BJ (cell line): ENCODE measurements at regions not wholly inside any gene's neighbourhood (a gene's known extent, or its start where the extent isn't known, plus 50 kb on each side); places are given as distances from the start of the nearest gene placed in this dataset.
"Not testable (repeated sequence)": the region's sequence is repeated elsewhere in the genome, so short reads cannot be mapped to it uniquely, and the experiment has no call there.

ENCODE experiments used
- CTCF ChIA-PET: fragments of 350-600 bp; formaldehyde crosslinking; extraction: SDS; loops from one replicate; lab custom pipeline; 2021; ENCODE audit warnings: antibody characterized with exemption, inconsistent platforms; lab: Yijun Ruan, JAX
- POLR2A ChIA-PET: fragments of 300-600 bp; sonication (Branson Sonifier 250); formaldehyde crosslinking; extraction: SDS; loops from one replicate; lab custom pipeline; 2021; ENCODE audit warnings: antibody characterized with exemption; lab: Charles Lee
- DNase-seq: peaks from one replicate; pipeline ENCODE4 v3.0.0-alpha.2; 2011; ENCODE audit warnings: low read depth
- H3K27me3 ChIP-seq: 2 replicates; pipeline ENCODE4 v1.6.0; 2011; ENCODE audit warnings: low read length; ENCODE audit not compliant: control insufficient read depth, insufficient read depth
- H3K36me3 ChIP-seq: 2 replicates; pipeline ENCODE4 v1.5.1; 2011; ENCODE audit warnings: low read length; ENCODE audit not compliant: control insufficient read depth, insufficient read depth
- H3K4me3 ChIP-seq: 2 replicates; pipeline ENCODE4 v1.5.1; 2011; ENCODE audit warnings: low read depth, mild to moderate bottlenecking, control low read depth, low read length
- CTCF ChIP-seq: IDR thresholded peaks from 2 replicates; pipeline ENCODE4 v1.5.1; 2011; ENCODE audit warnings: low read depth, mild to moderate bottlenecking, control low read depth, inconsistent platforms, low read length, moderate library complexity; ENCODE audit not compliant: insufficient read depth

GRCh38 chr14:106803379-106803778, 1277.0 kb downstream of the TMEM121 start:
- no peaks in the 10 kb centered on the region for H3K27me3 ChIP-seq
- H3K4me3 ChIP-seq, result no peak overlapping the region
- no peaks in the 10 kb centered on the region for H3K36me3 ChIP-seq
- DNase-seq, result no peak
- ChIA-PET POLR2A (no interaction called here), CTCF (no interaction called here)
- no peak for TF ChIP-seq CTCF

GRCh38 chr14:106807493-106807892, 1281.1 kb downstream of the TMEM121 start:
- Histone ChIP-seq H3K27me3 (no peaks in the 10 kb centered on the region), H3K36me3 (no peaks in the 10 kb centered on the region), H3K4me3 (no peak overlapping the region)
- no peak for TF ChIP-seq CTCF
- ChIA-PET POLR2A (no interaction called here), CTCF (no interaction called here)
- no peak for DNase-seq

GRCh38 chr14:106808458-106808857, 1282.1 kb downstream of the TMEM121 start:
- H3K36me3 ChIP-seq, result no peaks in the 10 kb centered on the region
- no peaks in the 10 kb centered on the region for H3K27me3 ChIP-seq
- CTCF ChIA-PET, result no interaction called here
- DNase-seq, result no peak
- no peak overlapping the region for H3K4me3 ChIP-seq
- TF ChIP-seq CTCF, result no peak
- POLR2A ChIA-PET, result no interaction called here

GRCh38 chr14:106808907-106809306, 1282.5 kb downstream of the TMEM121 start:
- POLR2A ChIA-PET, result no interaction called here
- H3K36me3 ChIP-seq, result no peaks in the 10 kb centered on the region
- CTCF ChIA-PET, result no interaction called here
- H3K4me3 ChIP-seq, result no peak overlapping the region
- DNase-seq, result no peak
- H3K27me3 ChIP-seq, result no peaks in the 10 kb centered on the region
- TF ChIP-seq CTCF, result no peak

- no peak for DNase-seq
- CTCF ChIA-PET, result no interaction called here
- no peak for TF ChIP-seq CTCF
- Histone ChIP-seq H3K27me3 (no peaks in the 10 kb centered on the region), H3K36me3 (no peaks in the 10 kb centered on the region), H3K4me3 (no peak overlapping the region)
- POLR2A ChIA-PET, result no interaction called here
Observed at GRCh38 chr14:106809615-106810014, 1283.2 kb downstream of the TMEM121 start.

- DNase-seq, CTCF ChIA-PET, H3K36me3 ChIP-seq, H3K27me3 ChIP-seq, H3K4me3 ChIP-seq, POLR2A ChIA-PET: not testable (repeated sequence)
Observed at GRCh38 chr14:106810168-106810567, 1283.8 kb downstream of the TMEM121 start.
